OCI-LY3 (cell line): ENCODE measurements at regions not wholly inside any gene's neighbourhood (a gene's known extent, or its start where the extent isn't known, plus 50 kb on each side); places are given as distances from the start of the nearest gene placed in this dataset.
"Not testable (repeated sequence)": the region's sequence is repeated elsewhere in the genome, so short reads cannot be mapped to it uniquely, and the experiment has no call there.

ENCODE experiments used
- H2AFZ ChIP-seq: fragments of 200-600, 300-600 bp; shearing (Covaris generic); 2 replicates; pipeline ENCODE4 v1.6.0; 2014; ENCODE audit warnings: antibody characterized with exemption, low read depth, low read length
- H3K27ac ChIP-seq: fragments of 200-600, 300-600 bp; sonication (generic); 2 replicates; pipeline ENCODE4 v1.5.1; 2014; ENCODE audit warnings: mild to moderate bottlenecking, low read length, moderate library complexity, mixed read lengths
- H3K27me3 ChIP-seq: fragments of 200-600, 300-600 bp; sonication (generic); 2 replicates; pipeline ENCODE4 v1.6.1; 2014; ENCODE audit warnings: low read depth, low read length, mixed read lengths
- H3K36me3 ChIP-seq: fragments of 200-600, 300-600 bp; sonication (generic); replicated peaks from 2 replicates; pipeline ENCODE3; 2014; ENCODE audit warnings: low read depth, low read length, mixed read lengths
- H3K4me1 ChIP-seq: fragments of 300-600, 200-600 bp; sonication (generic); 2 replicates; pipeline ENCODE4 v1.6.1; 2014; ENCODE audit warnings: low read length, mixed read lengths
- H3K4me2 ChIP-seq: fragments of 200-600, 300-600 bp; sonication (generic); 2 replicates; pipeline ENCODE4 v1.6.1; 2014; ENCODE audit warnings: low read length, mixed read lengths
- H3K4me3 ChIP-seq: fragments of 300-600, 200-600 bp; sonication (generic); 2 replicates; pipeline ENCODE4 v1.5.1; 2014; ENCODE audit warnings: antibody characterized with exemption, mild to moderate bottlenecking, low read length, moderate library complexity
- H3K79me2 ChIP-seq: fragments of 300-600, 200-600 bp; shearing (Covaris generic); 2 replicates; pipeline ENCODE4 v1.6.1; 2014; ENCODE audit warnings: mild to moderate bottlenecking, low read length, mixed read lengths
- H3K9ac ChIP-seq: fragments of 300-600, 200-600 bp; shearing (Covaris generic); 2 replicates; pipeline ENCODE4 v1.6.0; 2014; ENCODE audit warnings: mild to moderate bottlenecking, low read length, moderate library complexity
- H3K9me3 ChIP-seq: fragments of 200-600, 300-600 bp; shearing (Covaris generic); 2 replicates; pipeline ENCODE4 v1.6.1; 2014; ENCODE audit warnings: low read length, mixed read lengths; ENCODE audit not compliant: insufficient read depth
- H4K20me1 ChIP-seq: fragments of 200-600, 300-600 bp; sonication (generic); 2 replicates; pipeline ENCODE4 v1.6.1; 2016; ENCODE audit warnings: low read length, mixed read lengths; ENCODE audit not compliant: insufficient read depth
- EZH2phosphoT487 ChIP-seq: fragments of 200-600 bp; shearing (Covaris generic); IDR thresholded peaks from 2 replicates; pipeline ENCODE4 v1.6.1; 2018; ENCODE audit warnings: antibody characterized with exemption, mixed run types, low read depth
- TF ChIP-seq, protein P1 (sequence below): fragments of 200-600, 300-600 bp; sonication (generic); IDR thresholded peaks from 2 replicates; pipeline ENCODE4 v1.5.1; 2014; ENCODE audit warnings: antibody characterized with exemption, low read length, low read depth

DNA sequence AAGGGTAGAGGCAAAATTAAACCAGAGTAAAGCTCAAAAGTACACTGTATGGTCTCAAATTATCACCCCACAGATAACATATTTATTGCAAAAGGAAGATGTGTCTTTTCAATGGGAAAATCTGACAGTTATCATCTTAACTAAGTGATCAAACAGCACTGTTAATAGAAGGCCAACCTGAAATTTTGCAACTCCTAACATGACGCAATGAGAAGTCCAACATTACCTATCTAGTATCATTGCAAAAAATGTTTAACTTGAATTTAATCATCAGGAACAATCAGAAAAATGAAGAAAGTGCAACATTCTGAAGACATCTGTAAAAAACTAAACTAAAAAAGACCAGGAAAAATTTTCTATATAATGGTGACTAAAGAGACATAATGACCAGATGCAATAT, 156.7 kb upstream of the POGK start:
- Histone ChIP-seq H3K9ac (no peak overlapping the region), H3K27ac (no peak overlapping the region), H3K9me3 (no peaks in the 10 kb centered on the region), H3K36me3 (no peaks in the 10 kb centered on the region), H3K4me2 (no peak overlapping the region), H3K4me1 (no peaks in the 10 kb centered on the region), H3K4me3 (no peak overlapping the region), H3K27me3 (peaks cover 4% of the 10 kb centered on the region; the same call in 1 of the 2 replicates), H2AFZ (no peak overlapping the region), H3K79me2 (no peaks in the 10 kb centered on the region), H4K20me1 (no peaks in the 10 kb centered on the region)
- no peak for TF ChIP-seq EZH2phosphoT487
- TF ChIP-seq, protein P1, sequence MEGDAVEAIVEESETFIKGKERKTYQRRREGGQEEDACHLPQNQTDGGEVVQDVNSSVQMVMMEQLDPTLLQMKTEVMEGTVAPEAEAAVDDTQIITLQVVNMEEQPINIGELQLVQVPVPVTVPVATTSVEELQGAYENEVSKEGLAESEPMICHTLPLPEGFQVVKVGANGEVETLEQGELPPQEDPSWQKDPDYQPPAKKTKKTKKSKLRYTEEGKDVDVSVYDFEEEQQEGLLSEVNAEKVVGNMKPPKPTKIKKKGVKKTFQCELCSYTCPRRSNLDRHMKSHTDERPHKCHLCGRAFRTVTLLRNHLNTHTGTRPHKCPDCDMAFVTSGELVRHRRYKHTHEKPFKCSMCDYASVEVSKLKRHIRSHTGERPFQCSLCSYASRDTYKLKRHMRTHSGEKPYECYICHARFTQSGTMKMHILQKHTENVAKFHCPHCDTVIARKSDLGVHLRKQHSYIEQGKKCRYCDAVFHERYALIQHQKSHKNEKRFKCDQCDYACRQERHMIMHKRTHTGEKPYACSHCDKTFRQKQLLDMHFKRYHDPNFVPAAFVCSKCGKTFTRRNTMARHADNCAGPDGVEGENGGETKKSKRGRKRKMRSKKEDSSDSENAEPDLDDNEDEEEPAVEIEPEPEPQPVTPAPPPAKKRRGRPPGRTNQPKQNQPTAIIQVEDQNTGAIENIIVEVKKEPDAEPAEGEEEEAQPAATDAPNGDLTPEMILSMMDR: no peak

DNA sequence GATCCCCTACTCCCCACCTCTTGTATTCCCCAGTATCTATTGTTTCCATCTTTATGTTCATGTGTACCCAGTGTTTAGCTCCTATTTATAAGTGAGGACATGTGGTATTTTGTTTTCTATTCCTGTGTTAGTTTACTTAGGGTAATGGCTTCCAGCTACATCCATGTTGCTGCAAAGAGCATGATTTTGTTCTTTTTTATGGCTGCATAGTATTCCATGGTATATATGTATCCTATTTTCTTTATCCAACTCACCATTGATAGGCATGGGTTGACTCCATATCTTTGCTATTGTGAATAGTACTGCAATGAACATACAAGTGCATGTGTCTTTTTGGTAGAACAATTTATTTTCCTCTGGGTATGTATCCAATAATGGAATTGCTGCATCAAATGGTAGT, 154.6 kb upstream of the POGK start:
- not testable (repeated sequence) for H4K20me1 ChIP-seq, H2AFZ ChIP-seq, H3K36me3 ChIP-seq, H3K27ac ChIP-seq, H3K4me3 ChIP-seq, H3K9ac ChIP-seq, H3K79me2 ChIP-seq, H3K4me1 ChIP-seq, H3K4me2 ChIP-seq, H3K9me3 ChIP-seq
- H3K27me3 ChIP-seq: peaks cover 15% of the 10 kb centered on the region

DNA sequence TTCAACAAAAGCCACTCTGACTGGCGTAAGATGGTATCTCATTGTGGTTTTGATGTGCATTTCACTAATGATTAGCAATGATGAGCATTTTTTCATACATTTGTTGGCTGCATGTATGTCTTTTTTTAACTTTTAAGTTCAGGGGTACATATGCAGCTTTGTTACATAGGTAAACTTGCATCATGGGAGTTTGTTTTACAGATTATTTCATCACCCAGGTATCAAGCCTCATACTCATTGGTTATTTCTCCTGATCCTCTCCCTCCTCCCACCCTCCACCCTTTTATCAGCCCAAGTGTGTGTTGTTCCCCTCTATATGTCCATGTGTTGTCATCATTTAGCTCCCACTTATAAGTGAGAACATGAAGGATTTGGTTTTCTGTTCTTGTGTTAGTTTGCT, 154.1 kb upstream of the POGK start:
- Histone ChIP-seq H2AFZ (no peak overlapping the region), H3K27me3 (peaks cover 15% of the 10 kb centered on the region), H3K4me2 (no peak overlapping the region), H3K27ac (no peak overlapping the region), H3K4me3 (no peak overlapping the region), H3K4me1 (no peaks in the 10 kb centered on the region), H4K20me1 (no peaks in the 10 kb centered on the region), H3K79me2 (no peaks in the 10 kb centered on the region), H3K36me3 (no peaks in the 10 kb centered on the region), H3K9me3 (no peaks in the 10 kb centered on the region), H3K9ac (no peak overlapping the region)
- TF ChIP-seq, protein P1: no peak
- TF ChIP-seq EZH2phosphoT487: no peak

DNA sequence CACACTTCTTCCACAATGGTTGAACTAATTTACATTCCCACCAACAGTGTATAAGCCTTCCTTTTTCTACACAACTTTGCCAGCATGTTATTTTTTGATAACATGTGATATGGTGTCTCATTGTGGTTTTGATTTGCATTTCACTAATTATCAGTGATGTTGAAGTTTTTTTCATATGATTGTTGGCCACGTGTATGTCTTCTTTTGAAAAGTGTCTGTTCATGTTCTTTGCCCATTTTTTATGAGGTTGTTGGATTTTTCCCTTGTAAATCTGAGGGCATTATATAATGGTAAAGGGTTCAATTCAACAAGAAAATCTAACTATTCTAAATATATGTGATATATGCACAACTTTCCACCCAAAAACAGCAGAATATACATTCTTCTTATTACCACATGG, 153.4 kb upstream of the POGK start:
- H3K36me3 ChIP-seq, H3K79me2 ChIP-seq, H3K4me2 ChIP-seq, H3K4me3 ChIP-seq, H3K9me3 ChIP-seq, H3K9ac ChIP-seq, H3K27ac ChIP-seq, H4K20me1 ChIP-seq, H2AFZ ChIP-seq, H3K4me1 ChIP-seq: not testable (repeated sequence)
- peaks cover 15% of the 10 kb centered on the region for H3K27me3 ChIP-seq

DNA sequence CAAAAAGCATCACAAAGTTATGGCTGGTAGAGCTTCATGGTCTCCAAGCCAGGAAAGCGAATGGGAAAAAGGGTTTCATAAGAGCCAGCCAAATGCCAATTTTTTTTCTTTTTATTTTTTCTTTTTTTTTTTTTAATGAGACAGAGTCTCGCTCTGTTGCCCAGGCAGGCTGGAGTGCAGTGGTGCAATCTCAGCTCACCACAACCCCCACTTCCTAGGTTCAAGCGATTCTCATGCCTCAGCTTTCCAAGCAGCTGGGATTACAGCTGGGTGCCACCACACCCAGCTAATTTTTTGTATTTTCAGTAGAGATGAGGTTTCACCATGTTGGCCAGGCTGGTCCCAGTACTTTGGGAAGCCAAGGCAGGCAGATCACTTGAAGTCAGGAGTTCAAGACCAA, 148.7 kb upstream of the POGK start:
- H3K4me3 ChIP-seq, H3K9ac ChIP-seq, H2AFZ ChIP-seq, H3K27ac ChIP-seq, H4K20me1 ChIP-seq, H3K4me2 ChIP-seq, H3K9me3 ChIP-seq, H3K4me1 ChIP-seq, H3K36me3 ChIP-seq, H3K79me2 ChIP-seq: not testable (repeated sequence)
- peaks cover 15% of the 10 kb centered on the region for H3K27me3 ChIP-seq

DNA sequence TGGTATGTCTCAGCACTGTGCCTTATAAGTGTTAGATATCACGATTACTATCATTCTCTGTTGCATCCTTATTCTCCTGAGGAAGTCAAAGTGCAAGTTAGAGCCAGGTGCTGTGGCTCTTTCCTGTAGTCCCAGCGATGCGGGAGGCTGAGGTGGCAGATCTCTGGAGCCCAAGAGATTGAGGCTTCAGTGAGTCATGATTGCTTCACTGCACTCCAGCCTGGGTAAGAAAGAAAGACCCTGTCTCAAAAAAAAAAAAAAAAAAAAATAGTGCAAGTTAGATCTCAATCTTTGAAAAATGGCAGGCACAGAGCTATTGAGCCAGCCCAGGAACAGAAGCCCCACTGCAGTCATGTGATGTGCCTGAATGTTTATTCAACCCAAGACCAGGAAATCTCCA, 147.8 kb upstream of the POGK start:
- Histone ChIP-seq H2AFZ (no peak overlapping the region), H4K20me1 (no peaks in the 10 kb centered on the region), H3K36me3 (no peaks in the 10 kb centered on the region), H3K9ac (no peak overlapping the region), H3K4me1 (no peaks in the 10 kb centered on the region), H3K27me3 (peaks cover 15% of the 10 kb centered on the region), H3K4me2 (no peak overlapping the region), H3K9me3 (no peaks in the 10 kb centered on the region), H3K27ac (no peak overlapping the region), H3K4me3 (no peak overlapping the region), H3K79me2 (no peaks in the 10 kb centered on the region)
- TF ChIP-seq EZH2phosphoT487: no peak
- TF ChIP-seq, protein P1: no peak
